K562 (cell line): ENCODE measurements at regions not wholly inside any gene's neighbourhood (a gene's known extent, or its start where the extent isn't known, plus 50 kb on each side); places are given as distances from the start of the nearest gene placed in this dataset.

ENCODE experiments used
- ATAC-seq: fragments of 200-7000 bp; cut with Tn5 transposase; 3 replicates; pipeline ENCODE4 v1.9.1; 2020; ENCODE audit warnings: moderate library complexity
- BruUV-seq: library from RNA; stranded (reverse); fragments of 400-500 nt; replicated peaks from 2 replicates; lab custom pipeline; 2021; lab: Mats Ljungman, UMichigan
- CTCF ChIA-PET: fragments of 300-600 bp; formaldehyde crosslinking; extraction: SDS; loops from one replicate; lab custom pipeline; 2021; ENCODE audit warnings: low intra/inter-chr PET ratio; lab: Yijun Ruan, JAX
- POLR2A ChIA-PET: fragments of 300-600, 350-650 bp; sonication (Branson Sonifier 250); formaldehyde crosslinking; extraction: SDS; loops from one replicate; lab custom pipeline; 2021; ENCODE audit warnings: antibody characterized with exemption, inconsistent platforms; lab: Yijun Ruan, JAX
- DNase-seq, 4 experiments: peaks; one replicate each; pipeline versions ENCODE4 v3.0.0 to v3.0.0-alpha.2; 2011 to 2018; ENCODE audit warnings: low spot score in 3 of 4, mixed read lengths in 3 of 4; ENCODE audit errors: extremely low read depth in 1 of 4
- FAIRE-seq: peaks from 2 replicates; lab custom pipeline; 2011; peaks lifted over from hg19 to GRCh38; lab: Jason Lieb, UNC
- H2AFZ ChIP-seq: 2 replicates; pipeline ENCODE4 v1.6.0; 2011; ENCODE audit warnings: low read depth, low read length, control low read depth, inconsistent platforms
- H3K27ac ChIP-seq: fragments of 200-600 bp; 3 replicates; pipeline ENCODE4 v1.8.0; 2011; ENCODE audit warnings: low read depth, mild to moderate bottlenecking, control low read depth, inconsistent platforms, low read length, moderate library complexity, mixed read lengths; ENCODE audit errors: extremely low read depth
- H3K27me3 ChIP-seq, 2 experiments: fragments of 300-600 bp in 1 of 2; 2 replicates in 1 of 2; 3 replicates in 1 of 2; pipeline versions ENCODE4 v1.6.0 to v1.8.0; 2011; ENCODE audit warnings: inconsistent platforms in 2 of 2, low read length in 2 of 2, mild to moderate bottlenecking in 1 of 2, mixed read lengths in 1 of 2, moderate library complexity in 1 of 2; ENCODE audit not compliant: control insufficient read depth in 2 of 2, insufficient read depth in 2 of 2
- H3K36me3 ChIP-seq: fragments of 300-600 bp; 3 replicates; pipeline ENCODE4 v1.8.0; 2011; ENCODE audit warnings: mild to moderate bottlenecking, low read length, inconsistent platforms; ENCODE audit not compliant: control insufficient read depth, insufficient read depth
- H3K4me1 ChIP-seq, 2 experiments: fragments of 200-600 bp in 1 of 2; replicated peaks in 1 of 2; 2 replicates in 1 of 2; 3 replicates in 1 of 2; pipeline versions ENCODE4 v1.5.1 to v1.8.0; 2011; ENCODE audit warnings: inconsistent platforms in 2 of 2, low read length in 2 of 2, mild to moderate bottlenecking in 1 of 2, mixed read lengths in 1 of 2, moderate library complexity in 1 of 2; ENCODE audit not compliant: control insufficient read depth in 2 of 2, insufficient read depth in 2 of 2
- H3K4me2 ChIP-seq: 2 replicates; pipeline ENCODE4 v1.6.1; 2011; ENCODE audit warnings: low read length, control low read depth, inconsistent platforms, mixed read lengths; ENCODE audit not compliant: insufficient read depth
- H3K4me3 ChIP-seq: fragments of 200-600 bp; sonication (generic), shearing (Covaris generic); 2 replicates; pipeline ENCODE4 v1.5.1; 2016; ENCODE audit warnings: control low read depth, inconsistent platforms
- H3K79me2 ChIP-seq: fragments of 200-600 bp; 3 replicates; pipeline ENCODE4 v1.8.0; 2011; ENCODE audit warnings: low read length, inconsistent platforms; ENCODE audit not compliant: control insufficient read depth, insufficient read depth
- H3K9ac ChIP-seq, 2 experiments: 2 replicates each; pipeline versions ENCODE4 v1.6.0 to v1.6.1; 2011; ENCODE audit warnings: low read depth in 2 of 2, low read length in 2 of 2, control low read depth in 1 of 2, inconsistent platforms in 1 of 2, mild to moderate bottlenecking in 1 of 2, mixed read lengths in 1 of 2; ENCODE audit not compliant: insufficient read depth in 1 of 2
- H3K9me1 ChIP-seq: one replicate; pipeline ENCODE4 v1.6.0; 2011; ENCODE audit warnings: inconsistent platforms, mild to moderate bottlenecking, low read length, moderate library complexity; ENCODE audit not compliant: control insufficient read depth, insufficient read depth
- H3K9me3 ChIP-seq: replicated peaks from 2 replicates; pipeline ENCODE4 v1.5.1; 2011; ENCODE audit warnings: low read depth, low read length, inconsistent platforms; ENCODE audit not compliant: control insufficient read depth, insufficient read depth
- H4K20me1 ChIP-seq: replicated peaks from 2 replicates; pipeline ENCODE4 v1.6.1; 2011; ENCODE audit warnings: low read length, inconsistent platforms, mixed read lengths; ENCODE audit not compliant: control insufficient read depth, insufficient read depth
- BACH1 ChIP-seq: fragments of 200-800 bp; sonication (Bioruptor generic); IDR thresholded peaks from 2 replicates; pipeline ENCODE4 v1.6.1; 2016; ENCODE audit warnings: missing genetic modification characterization, missing compliant biosample characterization
- POLR2G ChIP-seq: fragments of 200-400 bp; formaldehyde crosslinking; IDR thresholded peaks from 2 replicates; pipeline ENCODE4 v1.6.1; 2017; ENCODE audit warnings: low read depth, mild to moderate bottlenecking, antibody characterized with exemption, low read length, moderate library complexity
- SMAD2 ChIP-seq: fragments of 150-350 bp; IDR thresholded peaks from 2 replicates; pipeline ENCODE4 v1.6.1; 2014; ENCODE audit warnings: low read depth, mild to moderate bottlenecking, low read length
- SRSF9 ChIP-seq: fragments of 200-400 bp; formaldehyde crosslinking; IDR thresholded peaks from 2 replicates; pipeline ENCODE4 v1.6.1; 2017; ENCODE audit warnings: low read depth, low read length, borderline replicate concordance
- STAG1 ChIP-seq: sonication (generic); formaldehyde crosslinking; IDR thresholded peaks from 2 replicates; pipeline ENCODE4 v1.5.0; 2020; ENCODE audit warnings: missing genetic modification reagents, borderline replicate concordance
- STAT6 ChIP-seq: sonication (generic); formaldehyde crosslinking; IDR thresholded peaks from 2 replicates; pipeline ENCODE4 v1.8.1; 2023; ENCODE audit warnings: mild to moderate bottlenecking, missing genetic modification reagents
- THRB ChIP-seq: fragments of 450-650 bp; formaldehyde crosslinking; conservative IDR thresholded peaks from 2 replicates; pipeline ENCODE4 v1.4.0; 2022; ENCODE audit warnings: mild to moderate bottlenecking, missing genetic modification characterization
- U2AF2 ChIP-seq: fragments of 200-400 bp; formaldehyde crosslinking; optimal IDR thresholded peaks from 2 replicates; pipeline ENCODE3; 2017; ENCODE audit warnings: low read depth, mild to moderate bottlenecking, low read length
- YBX1 ChIP-seq: fragments of 450-650 bp; IDR thresholded peaks from 2 replicates; pipeline ENCODE4 v1.7.1; 2016; ENCODE audit warnings: mild to moderate bottlenecking
- ZNF12 ChIP-seq: sonication (generic); formaldehyde crosslinking; IDR thresholded peaks from 2 replicates; pipeline ENCODE4 v1.4.0; 2020; ENCODE audit warnings: mild to moderate bottlenecking, missing genetic modification reagents
- ZNF274 ChIP-seq: IDR thresholded peaks from 2 replicates; pipeline ENCODE4 v1.6.1; 2011; ENCODE audit warnings: low read depth, mild to moderate bottlenecking, low read length, moderate library complexity, borderline replicate concordance
- whole genome bisulfite sequencing: fragments of 100-300 bp; shearing (Covaris generic); methylation state at CpG from one replicate; pipeline ENCODE4 v1.1.6; 2016; ENCODE audit warnings: low coverage, mixed read lengths; ENCODE audit not compliant: insufficient coverage; ENCODE audit errors: missing lambda C conversion rate; 5-methylcytosine and 5-hydroxymethylcytosine counted together
- in situ Hi-C: fragments of 300-500 bp; cut with MboI; formaldehyde crosslinking; loops from 4 replicates; pipeline ENCODE4 v1.15.0; 2018; ENCODE audit warnings: inconsistent platforms, mixed read lengths
- intact Hi-C: fragments of 100-400 bp; cut with micrococcal nuclease; formaldehyde crosslinking; loops from 2 replicates; pipeline ENCODE4 v1.14.2; 2022

GRCh38 chr12:88411689-88412088, 168.6 kb downstream of the KITLG start:
- no peak overlapping the region for H3K9ac ChIP-seq
- CTCF ChIA-PET: no interaction called here
- TF ChIP-seq POLR2G: no peak
- TF ChIP-seq ZNF12 (CRISPR knock-in tag): no peak
- no peak for TF ChIP-seq BACH1
- no peak for TF ChIP-seq ZNF274
- TF ChIP-seq STAG1: no peak
- no peaks in the 10 kb centered on the region for H3K79me2 ChIP-seq
- H4K20me1 ChIP-seq: no peaks in the 10 kb centered on the region
- no peak for FAIRE-seq
- no peak overlapping the region for H3K4me3 ChIP-seq
- no peak overlapping the region for H3K27ac ChIP-seq
- H3K4me2 ChIP-seq: no peak overlapping the region
- DNase-seq: no peak
- H3K27me3 ChIP-seq: no peaks in the 10 kb centered on the region
- POLR2A ChIA-PET: no interaction called here
- no peak overlapping the region for H2AFZ ChIP-seq
- no peaks in the 10 kb centered on the region for H3K4me1 ChIP-seq
- 0% methylated on average over 2 of the region's 2 CpGs for WGBS
- no peak for ATAC-seq
- in situ Hi-C loops: no loop called here
- H3K36me3 ChIP-seq: no peaks in the 10 kb centered on the region
- BruUV-seq: no TSS peak
- intact Hi-C loops: no loop called here
- H3K9me1 ChIP-seq: no peaks in the 10 kb centered on the region
- no peaks in the 10 kb centered on the region for H3K9me3 ChIP-seq

GRCh38 chr12:88413646-88414045, 166.6 kb downstream of the KITLG start:
- H3K27ac ChIP-seq: no peak overlapping the region
- no peaks in the 10 kb centered on the region for H4K20me1 ChIP-seq
- no peaks in the 10 kb centered on the region for H3K4me1 ChIP-seq
- no peak for FAIRE-seq
- no peak for ATAC-seq
- CTCF ChIA-PET: no interaction called here
- no peak for DNase-seq
- intact Hi-C loops: no loop called here
- 14% methylated on average over 2 of the region's 2 CpGs for WGBS
- H2AFZ ChIP-seq: no peak overlapping the region
- no peaks in the 10 kb centered on the region for H3K36me3 ChIP-seq
- no peak overlapping the region for H3K9ac ChIP-seq
- no peaks in the 10 kb centered on the region for H3K27me3 ChIP-seq
- BruUV-seq: no TSS peak
- no peaks in the 10 kb centered on the region for H3K9me3 ChIP-seq
- POLR2A ChIA-PET: no interaction called here
- in situ Hi-C loops: no loop called here
- no peak overlapping the region for H3K4me2 ChIP-seq
- no peaks in the 10 kb centered on the region for H3K9me1 ChIP-seq
- no peak overlapping the region for H3K4me3 ChIP-seq
- no peaks in the 10 kb centered on the region for H3K79me2 ChIP-seq
- TF ChIP-seq SMAD2: no peak
- no peak for TF ChIP-seq STAT6 (CRISPR knock-in tag)
- TF ChIP-seq YBX1: no peak
- TF ChIP-seq U2AF2: no peak
- no peak for TF ChIP-seq SRSF9
- TF ChIP-seq THRB: no peak
